WERI-Rb-1 (cell line): ENCODE measurements at regions not wholly inside any gene's neighbourhood (a gene's known extent, or its start where the extent isn't known, plus 50 kb on each side); places are given as distances from the start of the nearest gene placed in this dataset.

Experiments
- DNase-seq: peaks from one replicate; pipeline ENCODE4 v3.0.0-alpha.2; 2020
- H3K27ac ChIP-seq: fragments of 250-450 bp; sonication (Bioruptor Pico); 2 replicates; pipeline ENCODE4 v1.5.1; 2020; ENCODE audit warnings: mild to moderate bottlenecking, moderate library complexity
- H3K27me3 ChIP-seq: fragments of 250-450 bp; sonication (Bioruptor Pico); 2 replicates; pipeline ENCODE4 v1.5.1; 2021; ENCODE audit warnings: mild to moderate bottlenecking, low read depth, moderate library complexity; ENCODE audit not compliant: insufficient read depth, severe bottlenecking
- H3K36me3 ChIP-seq: fragments of 250-450 bp; sonication (Bioruptor Pico); 2 replicates; pipeline ENCODE4 v1.5.1; 2020; ENCODE audit warnings: mild to moderate bottlenecking, moderate library complexity
- H3K4me3 ChIP-seq: 2 replicates; pipeline ENCODE4 v1.5.1; 2011; ENCODE audit warnings: low read depth, mild to moderate bottlenecking, control low read depth, low read length
- H3K9me3 ChIP-seq: fragments of 250-450 bp; sonication (Bioruptor Pico); 2 replicates; pipeline ENCODE4 v1.5.1; 2021; ENCODE audit warnings: mild to moderate bottlenecking, moderate library complexity; ENCODE audit not compliant: severe bottlenecking
- CTCF ChIP-seq: IDR thresholded peaks from 2 replicates; pipeline ENCODE4 v1.5.1; 2011; ENCODE audit warnings: low read depth, mild to moderate bottlenecking, control low read depth, inconsistent platforms, low read length

DNA sequence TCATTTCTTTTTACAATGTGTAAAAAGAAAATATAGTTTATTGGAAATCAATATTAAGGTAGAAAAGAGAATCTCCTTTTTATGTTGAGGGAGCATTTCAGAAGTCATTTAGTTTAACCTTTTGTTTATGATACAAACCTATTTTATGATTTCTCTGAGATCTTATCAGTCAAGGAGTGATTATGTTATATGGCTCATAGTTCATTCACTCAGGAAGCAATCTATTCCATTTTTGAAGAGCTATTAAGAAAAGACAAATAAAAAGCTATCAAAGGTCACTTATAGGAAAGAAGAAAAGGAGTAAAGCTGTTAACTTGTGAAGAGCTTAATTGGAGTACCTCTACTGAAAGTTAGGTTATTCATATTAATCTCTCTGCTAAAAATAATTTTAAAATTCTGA, 526.6 kb upstream of the JAG1 start:
- Histone ChIP-seq H3K27ac (no peak overlapping the region), H3K27me3 (no peaks in the 10 kb centered on the region), H3K9me3 (no peaks in the 10 kb centered on the region), H3K4me3 (no peak overlapping the region), H3K36me3 (no peaks in the 10 kb centered on the region)
- DNase-seq = no peak
- no peak for TF ChIP-seq CTCF

GRCh38 chr20:11204926-11205768, 531.3 kb upstream of the JAG1 start:
- H3K4me3 ChIP-seq = no peak overlapping the region
- no peak overlapping the region for H3K27ac ChIP-seq
- H3K9me3 ChIP-seq = no peaks in the 10 kb centered on the region
- DNase-seq = peak; percentile 64
- peak; percentile 86 for TF ChIP-seq CTCF
- H3K36me3 ChIP-seq = no peaks in the 10 kb centered on the region
- no peaks in the 10 kb centered on the region for H3K27me3 ChIP-seq

DNA sequence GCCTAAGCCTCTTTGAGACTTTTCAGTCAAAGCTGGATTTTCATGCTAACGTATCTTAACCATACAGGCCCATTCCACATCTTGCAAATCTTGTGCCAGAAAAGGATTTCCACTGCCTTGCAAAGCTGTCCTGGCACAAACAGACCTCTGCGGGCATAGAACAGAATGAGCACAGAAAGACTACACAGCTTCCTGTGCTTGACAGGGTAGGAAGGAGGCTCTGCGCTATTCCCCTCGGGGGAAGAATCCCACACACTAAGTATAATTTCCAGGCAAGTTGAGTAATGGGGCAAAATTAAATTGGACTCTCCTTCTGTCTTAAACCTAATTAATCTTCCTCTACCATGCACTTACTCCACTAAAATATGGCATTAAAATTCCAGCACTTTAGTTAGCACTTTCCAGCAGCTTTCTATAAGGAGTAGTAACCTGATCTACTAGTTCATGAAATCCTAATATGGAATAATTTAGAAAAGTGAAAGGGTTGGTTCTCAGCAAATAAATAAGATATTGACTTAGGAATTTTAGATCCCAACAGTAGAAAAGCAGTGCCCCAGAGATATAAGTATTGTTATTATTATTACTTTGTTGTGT, 532.1 kb upstream of the JAG1 start:
- no peak overlapping the region for H3K4me3 ChIP-seq
- H3K27me3 ChIP-seq = no peaks in the 10 kb centered on the region
- H3K27ac ChIP-seq = no peak overlapping the region
- DNase-seq = no peak
- H3K36me3 ChIP-seq = no peaks in the 10 kb centered on the region
- TF ChIP-seq CTCF = no peak
- H3K9me3 ChIP-seq = no peaks in the 10 kb centered on the region

DNA sequence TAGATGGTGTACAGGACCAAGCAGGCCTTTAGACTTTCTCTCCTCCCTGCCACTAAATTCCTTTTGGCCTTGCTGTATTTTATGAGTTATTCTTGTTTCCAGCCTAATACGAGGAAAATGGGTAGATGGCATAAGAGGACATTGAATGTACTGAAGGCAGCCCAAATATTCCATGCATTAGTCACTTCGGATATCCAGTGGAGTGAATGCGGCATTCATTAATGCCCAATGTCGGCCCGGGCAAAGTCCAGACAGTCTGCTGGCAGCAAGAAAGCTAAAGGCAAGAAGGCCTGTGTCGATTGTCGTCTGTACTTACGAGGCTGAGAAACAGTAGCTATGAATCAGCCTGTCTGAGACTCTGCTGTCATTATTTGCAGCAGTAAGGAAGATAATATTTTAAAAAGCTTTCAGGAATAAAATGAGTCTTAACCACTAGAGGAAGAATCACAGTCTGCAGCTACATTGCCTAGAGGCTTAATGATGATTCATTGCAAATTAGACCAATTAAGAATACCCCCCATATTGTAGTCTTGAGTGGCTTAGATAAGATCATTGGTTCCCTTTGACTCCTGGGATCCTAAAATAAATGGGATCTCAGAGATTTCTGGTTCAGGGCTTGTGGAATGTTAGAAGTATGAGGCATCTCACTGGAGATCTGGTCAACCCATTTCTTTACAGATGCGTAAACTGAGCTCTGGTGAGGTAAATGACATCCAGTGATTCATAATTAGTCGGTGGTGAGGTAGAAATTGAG, 534.1 kb upstream of the JAG1 start:
- H3K27me3 ChIP-seq = no peaks in the 10 kb centered on the region
- no peaks in the 10 kb centered on the region for H3K36me3 ChIP-seq
- H3K4me3 ChIP-seq = no peak overlapping the region
- TF ChIP-seq CTCF = no peak
- H3K9me3 ChIP-seq = no peaks in the 10 kb centered on the region
- no peak overlapping the region for H3K27ac ChIP-seq
- no peak for DNase-seq

GRCh38 chr20:11210611-11211010, 536.8 kb upstream of the JAG1 start:
- Histone ChIP-seq H3K27ac (no peak overlapping the region), H3K27me3 (no peaks in the 10 kb centered on the region), H3K4me3 (no peak overlapping the region), H3K9me3 (no peaks in the 10 kb centered on the region), H3K36me3 (no peaks in the 10 kb centered on the region)
- no peak for TF ChIP-seq CTCF
- no peak for DNase-seq
